HS-27A (cell line): ENCODE measurements at regions not wholly inside any gene's neighbourhood (a gene's known extent, or its start where the extent isn't known, plus 50 kb on each side); places are given as distances from the start of the nearest gene placed in this dataset.
A peak's percentile ranks its signal among the peaks of the same experiment; 100 is the strongest.

Experiments
- DNase-seq: peaks from one replicate; pipeline ENCODE4 v3.0.0-alpha.2; 2012; ENCODE audit warnings: low read depth, missing footprints

GRCh38 chr10:10897400-10897799, 120.3 kb upstream of the CELF2 start:
- no peak for DNase-seq

GRCh38 chr10:10901906-10902305, 115.8 kb upstream of the CELF2 start:
- no peak for DNase-seq

DNA sequence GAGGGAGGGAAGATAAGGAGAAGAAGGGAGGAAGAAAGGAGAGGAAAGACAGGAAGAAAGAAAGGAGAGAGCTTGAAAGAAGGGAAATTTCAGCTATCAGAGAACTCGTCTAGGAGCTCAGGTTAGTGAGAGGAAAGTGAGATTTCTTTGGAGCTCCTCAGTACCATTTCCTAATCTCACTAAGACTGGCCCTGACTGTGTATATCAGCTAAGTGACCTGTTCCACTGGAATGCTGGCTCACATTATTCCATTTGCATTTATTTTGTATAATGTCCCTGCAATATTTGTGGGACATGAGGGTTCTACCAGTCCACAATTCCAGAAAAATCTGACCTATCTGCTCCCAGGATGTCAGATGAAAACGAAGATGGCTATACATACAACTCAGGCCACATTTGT, 114.7 kb upstream of the CELF2 start:
- DNase-seq = no peak

GRCh38 chr10:10903620-10904019, 114.1 kb upstream of the CELF2 start:
- DNase-seq = no peak

DNA sequence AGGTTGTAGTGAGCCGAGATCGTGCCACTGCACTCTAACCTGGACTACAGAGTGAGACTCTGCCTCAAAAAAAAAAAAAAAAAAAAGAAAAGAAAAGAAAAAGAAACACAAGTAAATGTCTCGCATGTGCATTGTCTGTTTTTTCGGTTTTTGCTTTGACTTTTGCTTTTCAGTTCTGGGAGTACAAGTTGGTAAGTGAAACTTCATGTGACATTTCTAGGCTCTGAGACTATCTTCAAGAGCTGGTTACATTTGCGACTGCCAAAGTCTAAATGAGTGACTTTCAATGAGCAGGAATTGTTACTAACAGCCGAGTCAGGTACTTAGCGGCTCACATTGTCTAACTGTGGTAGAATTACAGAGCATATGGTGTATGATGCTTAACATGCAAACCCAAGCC, 107.0 kb upstream of the CELF2 start:
- no peak for DNase-seq

DNA sequence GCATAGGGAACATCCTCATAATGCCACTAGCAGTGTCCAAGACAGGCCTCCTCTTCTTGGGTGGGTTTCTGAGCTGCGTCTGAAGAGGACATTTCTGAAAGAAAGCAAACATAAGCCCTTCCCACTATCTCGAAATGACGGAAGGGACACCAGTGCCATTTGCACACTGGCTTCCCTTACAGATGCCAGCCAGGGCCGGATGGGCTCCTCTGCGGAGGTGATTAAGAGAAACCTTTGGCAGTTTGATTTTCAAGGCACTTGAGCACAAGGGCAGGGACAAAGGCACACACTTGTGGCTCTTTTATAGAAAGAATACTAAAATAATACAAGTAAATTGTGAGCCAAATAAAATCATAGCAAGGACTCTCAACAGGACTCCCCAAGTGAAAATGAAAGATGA, 106.6 kb upstream of the CELF2 start:
- no peak for DNase-seq

DNA sequence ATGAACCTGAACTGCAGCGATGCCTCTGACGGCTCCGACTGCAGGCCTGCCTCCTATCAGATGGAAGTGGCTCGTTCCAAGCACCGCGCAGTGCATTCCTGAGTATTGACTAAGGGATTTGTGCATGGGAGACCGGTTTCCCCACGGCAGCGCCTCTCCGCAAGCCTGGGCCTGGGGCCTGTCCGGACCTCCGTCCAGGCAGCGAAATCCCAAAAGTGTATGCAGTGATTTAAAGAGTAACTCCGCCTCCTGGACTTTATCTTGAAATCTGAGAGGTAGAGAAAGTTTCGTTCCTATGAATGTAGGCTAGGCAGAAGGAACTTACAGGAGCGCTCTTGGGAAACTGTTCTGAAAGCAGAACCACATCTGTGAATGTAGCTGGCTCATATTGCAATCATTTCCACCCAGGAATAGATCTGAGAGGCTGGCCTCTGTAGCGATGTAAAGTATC, 106.2 kb upstream of the CELF2 start:
- DNase-seq = peak; percentile 52

- DNase-seq = no peak
Observed at GRCh38 chr10:10914144-10914543, 103.5 kb upstream of the CELF2 start.

GRCh38 chr10:10915215-10915614, 102.5 kb upstream of the CELF2 start:
- DNase-seq = no peak

GRCh38 chr10:10917031-10917430, 100.6 kb upstream of the CELF2 start:
- DNase-seq = no peak

- DNase-seq = no peak
Observed at GRCh38 chr10:10919976-10920375, 97.7 kb upstream of the CELF2 start.

GRCh38 chr10:10921826-10922461, 95.7 kb upstream of the CELF2 start:
- DNase-seq = no peak

DNA sequence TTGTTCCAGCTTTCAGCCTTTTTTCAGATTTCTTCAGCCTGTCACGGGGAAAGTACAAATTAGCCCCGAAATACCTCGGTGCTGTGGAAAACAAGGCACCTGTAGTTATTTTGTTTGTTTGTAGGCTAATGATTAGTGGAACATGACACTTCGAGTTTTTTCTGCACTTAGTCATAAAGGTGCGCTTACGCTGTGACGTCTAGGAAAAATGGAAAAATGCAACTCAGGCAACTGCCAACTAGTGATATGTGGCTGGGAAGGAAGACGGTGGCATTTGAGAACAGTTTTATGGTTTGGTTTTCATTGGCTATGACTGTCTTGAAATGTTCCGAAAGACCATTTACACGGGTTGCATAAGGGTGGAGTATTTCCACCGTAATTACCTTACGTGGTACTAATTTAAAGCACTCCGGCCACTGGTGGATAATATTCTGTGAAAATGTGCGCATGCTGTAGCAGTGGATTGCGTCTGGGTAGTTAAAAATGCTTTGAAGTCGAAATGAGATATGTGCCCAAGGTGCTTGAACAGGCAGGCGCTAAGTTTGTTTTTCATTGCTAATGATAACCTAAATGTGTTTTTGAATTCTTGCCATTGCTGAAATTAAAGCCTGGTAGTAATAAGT, 94.5 kb upstream of the CELF2 start:
- DNase-seq = no peak

DNA sequence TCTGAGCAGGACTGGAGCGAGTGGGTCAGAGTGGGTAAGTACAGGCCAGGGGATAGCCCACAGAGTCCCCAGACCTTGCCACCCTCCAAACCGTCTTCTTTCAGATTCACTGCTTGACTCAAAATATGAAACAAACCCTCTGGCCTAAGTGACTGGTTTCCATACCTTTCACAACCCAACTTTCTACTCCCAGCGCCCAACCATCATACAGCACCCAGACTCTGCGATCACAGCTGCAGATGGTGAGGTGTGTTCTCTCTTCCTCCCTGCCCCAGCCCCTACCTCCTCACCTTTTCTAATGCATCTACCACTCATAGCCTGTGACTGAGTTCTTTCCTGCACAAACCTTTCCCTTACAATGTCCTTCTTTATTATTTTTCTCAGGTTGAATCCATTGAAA, 92.0 kb upstream of the CELF2 start:
- no peak for DNase-seq

DNA sequence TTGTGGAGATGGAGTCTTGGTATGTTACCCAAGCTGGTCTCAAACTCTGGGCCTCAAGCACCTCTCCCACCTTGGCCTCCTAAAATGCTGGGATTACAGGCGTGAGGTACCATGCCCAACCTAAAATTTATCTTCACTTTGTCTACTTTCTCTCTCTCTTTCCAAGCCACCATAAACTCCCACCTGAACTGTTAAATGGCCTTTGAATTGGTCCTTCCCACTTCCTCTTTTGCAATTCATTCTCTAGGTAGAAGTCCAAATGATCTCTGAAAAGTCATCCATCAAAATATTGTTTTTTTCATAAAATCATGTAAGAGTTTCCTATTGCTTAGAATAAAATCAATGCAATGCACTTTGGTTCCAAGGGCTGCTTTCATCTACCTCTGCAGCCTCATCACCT, 90.1 kb upstream of the CELF2 start:
- DNase-seq = no peak

- DNase-seq = no peak
Observed at GRCh38 chr10:10930979-10931743, 86.5 kb upstream of the CELF2 start.

GRCh38 chr10:10935032-10935431, 82.6 kb upstream of the CELF2 start:
- DNase-seq = no peak

DNA sequence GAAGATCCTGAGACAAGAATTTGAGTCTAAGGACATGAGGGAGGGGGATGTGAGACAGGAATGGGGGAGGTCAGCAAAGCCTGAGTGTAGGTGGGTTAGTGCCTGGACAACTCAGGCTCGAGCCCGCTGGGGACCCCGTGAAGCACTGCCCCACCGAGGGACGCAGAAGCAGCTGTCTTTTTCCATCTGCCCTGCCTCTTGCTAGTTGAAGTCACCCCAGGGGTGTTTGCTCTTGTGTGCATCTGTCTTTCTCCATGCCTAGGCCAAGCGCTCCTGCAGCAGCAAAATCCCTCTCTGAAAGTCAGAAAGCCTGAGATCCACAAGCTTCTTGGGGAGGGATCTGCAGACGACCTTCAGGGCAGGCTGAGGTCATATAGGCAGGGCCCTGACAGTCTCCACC, 79.0 kb upstream of the CELF2 start:
- no peak for DNase-seq

DNA sequence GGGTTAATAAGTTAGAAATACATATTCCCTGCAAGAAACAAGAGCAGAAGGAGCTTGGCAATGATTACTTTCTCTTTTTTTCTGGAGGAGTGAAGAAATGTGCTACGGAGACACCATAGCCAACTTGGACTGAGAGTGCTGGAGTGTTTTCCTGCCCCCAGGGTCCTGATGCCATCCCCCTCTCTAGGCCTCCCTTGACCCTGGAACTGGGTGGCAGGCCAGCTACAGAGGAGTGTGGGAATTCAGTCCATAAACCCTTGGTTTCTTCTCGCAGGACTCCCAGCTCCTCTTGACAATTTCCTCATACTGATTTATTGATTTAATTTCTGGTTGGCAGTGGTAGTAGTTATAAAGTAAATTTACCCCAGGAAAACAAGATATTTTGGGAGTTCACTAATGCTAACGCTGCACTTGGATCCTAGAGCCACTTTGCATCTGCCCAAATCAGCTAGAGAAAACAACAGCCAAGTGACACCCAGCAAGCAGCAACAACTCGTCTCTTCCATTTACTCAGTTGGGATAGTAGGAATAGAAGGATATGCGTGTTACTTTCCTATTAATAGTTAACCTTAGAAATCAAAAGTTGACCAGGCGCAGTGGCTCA, 76.4 kb upstream of the CELF2 start:
- no peak for DNase-seq

- DNase-seq = no peak
Observed at GRCh38 chr10:10942441-10942840, 75.2 kb upstream of the CELF2 start.

DNA sequence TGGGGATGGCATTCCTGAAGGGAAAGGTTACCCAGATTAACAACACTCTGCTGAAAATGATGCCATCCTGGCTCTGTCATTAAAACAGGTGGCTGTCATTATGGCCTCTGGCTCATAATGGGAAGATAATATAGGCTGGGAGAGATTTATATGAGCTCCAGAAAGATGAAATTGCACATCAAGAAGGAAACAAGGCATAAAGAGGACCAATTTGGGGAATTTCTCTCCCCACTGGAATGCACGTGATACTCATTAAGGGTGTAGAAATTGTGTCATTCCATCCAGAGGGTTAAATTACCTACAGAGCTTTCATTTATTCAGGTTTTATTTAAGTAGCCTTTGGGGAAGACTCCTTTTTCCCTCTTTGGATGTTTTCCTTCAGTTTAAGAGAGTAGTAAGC, 71.6 kb upstream of the CELF2 start:
- DNase-seq = no peak

GRCh38 chr10:10946801-10947200, 70.9 kb upstream of the CELF2 start:
- DNase-seq = no peak

DNA sequence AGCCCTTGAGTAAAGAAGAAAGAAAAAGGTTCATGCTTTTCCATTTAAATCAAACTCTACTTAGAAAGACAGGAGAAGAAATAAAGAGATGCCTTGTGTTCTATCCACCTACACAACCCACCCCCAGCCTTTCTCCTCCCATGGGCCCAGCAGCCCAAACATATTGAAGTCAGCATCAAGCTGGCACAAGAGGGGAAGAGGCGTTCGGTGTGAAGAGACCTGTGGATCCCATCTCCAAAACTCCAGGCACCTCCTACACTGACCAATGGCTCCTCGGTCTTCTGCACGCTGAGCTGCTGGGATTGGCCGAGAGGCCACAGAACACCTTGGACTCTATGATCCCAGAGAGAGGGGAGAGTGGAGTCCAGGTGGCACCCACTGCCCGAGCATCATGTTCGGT, 66.0 kb upstream of the CELF2 start:
- DNase-seq = no peak
